ENCODE measurements at regions not wholly inside any gene's neighbourhood (a gene's known extent, or its start where the extent isn't known, plus 50 kb on each side); places are given as distances from the start of the nearest gene placed in this dataset.

DNA sequence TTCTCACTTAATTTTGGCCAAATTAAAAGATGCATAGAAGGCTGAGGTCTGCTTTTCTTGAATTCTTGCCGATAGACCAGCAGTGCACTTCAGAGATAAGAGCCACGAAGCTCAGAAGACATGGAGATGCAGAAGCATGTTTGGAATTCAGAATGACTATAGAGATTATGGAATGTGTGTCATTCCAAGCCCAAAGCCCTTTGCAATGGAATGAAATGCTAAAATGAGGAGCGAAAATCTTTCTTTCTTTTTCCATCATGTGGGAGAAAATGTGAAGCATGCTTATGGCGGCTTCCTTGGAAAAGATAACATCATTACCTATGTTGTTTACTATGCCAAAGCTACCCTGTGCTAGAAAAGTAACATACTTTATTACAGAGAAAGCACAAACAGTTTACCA, 257.0 kb upstream of the RNF32 start:
- TF ChIP-seq, protein P1, sequence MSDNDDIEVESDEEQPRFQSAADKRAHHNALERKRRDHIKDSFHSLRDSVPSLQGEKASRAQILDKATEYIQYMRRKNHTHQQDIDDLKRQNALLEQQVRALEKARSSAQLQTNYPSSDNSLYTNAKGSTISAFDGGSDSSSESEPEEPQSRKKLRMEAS (IDR thresholded peaks at IDR 0.05), result no peak
- TF ChIP-seq CEBPB (IDR thresholded peaks at IDR 0.05), result no peak
- no peak for TF ChIP-seq FOXM1 (IDR thresholded peaks at IDR 0.05; ENCODE audit: borderline replicate concordance, low read depth)
- no peak for TF ChIP-seq TEAD4 (IDR thresholded peaks at IDR 0.05)
- TF ChIP-seq, protein P2, sequence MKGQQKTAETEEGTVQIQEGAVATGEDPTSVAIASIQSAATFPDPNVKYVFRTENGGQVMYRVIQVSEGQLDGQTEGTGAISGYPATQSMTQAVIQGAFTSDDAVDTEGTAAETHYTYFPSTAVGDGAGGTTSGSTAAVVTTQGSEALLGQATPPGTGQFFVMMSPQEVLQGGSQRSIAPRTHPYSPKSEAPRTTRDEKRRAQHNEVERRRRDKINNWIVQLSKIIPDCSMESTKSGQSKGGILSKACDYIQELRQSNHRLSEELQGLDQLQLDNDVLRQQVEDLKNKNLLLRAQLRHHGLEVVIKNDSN (IDR thresholded peaks at IDR 0.05), result no peak
- TF ChIP-seq TAF1 (IDR thresholded peaks at IDR 0.05; ENCODE audit: low read depth), result no peak

DNA sequence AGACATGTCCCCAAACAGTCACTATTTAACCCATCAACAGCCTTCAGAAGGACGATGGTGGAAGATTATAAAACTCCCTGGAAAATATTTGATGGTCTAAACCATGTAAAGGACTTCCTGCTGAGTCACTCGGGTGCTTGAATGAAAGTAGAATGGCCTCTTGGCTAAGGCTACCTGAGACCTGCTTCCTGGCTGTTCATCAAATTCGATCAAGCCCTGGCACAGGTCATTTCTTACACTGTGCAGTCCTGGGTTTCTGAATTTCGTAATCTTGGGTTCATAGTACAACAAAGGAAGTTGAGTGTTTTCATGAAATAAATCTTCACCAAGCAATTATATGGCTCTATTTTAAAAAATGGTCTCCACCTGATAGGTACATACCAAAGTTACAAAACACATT, 260.3 kb upstream of the RNF32 start:
- no peak for TF ChIP-seq CEBPB (IDR thresholded peaks at IDR 0.05)
- no peak for TF ChIP-seq EGR1 (IDR thresholded peaks at IDR 0.05)
- TF ChIP-seq, protein P1 (IDR thresholded peaks at IDR 0.05), result no peak
- TF ChIP-seq TEAD4 (IDR thresholded peaks at IDR 0.05), result no peak
- no peak for TF ChIP-seq NFIC (IDR thresholded peaks at IDR 0.05)
- TF ChIP-seq, protein P2 (IDR thresholded peaks at IDR 0.05), result no peak

DNA sequence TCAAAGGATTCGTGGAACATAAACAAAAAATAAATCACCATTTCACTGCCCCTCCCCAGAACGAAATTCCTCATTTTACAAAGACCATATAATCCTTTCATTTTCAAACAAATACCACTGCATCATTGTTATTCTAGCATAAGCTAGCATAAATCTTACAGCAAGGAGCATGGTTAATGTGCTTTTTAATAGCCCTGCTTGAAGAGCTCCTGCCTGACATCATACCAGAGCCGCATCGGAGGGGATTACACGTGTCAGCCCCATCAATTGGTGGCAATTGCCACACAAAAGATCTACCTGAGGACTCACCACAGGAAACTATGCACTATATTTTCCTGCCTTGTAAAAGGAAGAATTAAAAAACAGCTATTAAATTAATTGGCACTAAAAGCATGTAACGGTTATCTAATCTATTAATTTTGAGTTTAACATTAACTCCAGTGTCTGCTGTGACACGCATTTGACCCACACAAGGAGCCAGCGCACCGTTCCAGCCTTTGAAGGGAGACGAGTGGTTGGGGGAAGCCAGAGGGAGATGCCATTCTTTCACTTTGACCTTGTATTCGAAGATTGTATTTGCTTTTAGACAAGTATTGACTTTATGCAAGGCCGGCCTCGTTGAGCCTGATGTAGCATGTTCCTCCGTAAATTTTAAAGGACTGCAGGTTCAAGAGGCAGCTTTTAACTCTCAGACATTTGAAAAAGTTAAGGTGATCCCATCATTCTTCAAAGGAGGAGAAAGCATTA, 261.1 kb upstream of the RNF32 start:
- no peak for TF ChIP-seq FOXM1 (IDR thresholded peaks at IDR 0.05; ENCODE audit: borderline replicate concordance, low read depth)
- TF ChIP-seq, protein P3, sequence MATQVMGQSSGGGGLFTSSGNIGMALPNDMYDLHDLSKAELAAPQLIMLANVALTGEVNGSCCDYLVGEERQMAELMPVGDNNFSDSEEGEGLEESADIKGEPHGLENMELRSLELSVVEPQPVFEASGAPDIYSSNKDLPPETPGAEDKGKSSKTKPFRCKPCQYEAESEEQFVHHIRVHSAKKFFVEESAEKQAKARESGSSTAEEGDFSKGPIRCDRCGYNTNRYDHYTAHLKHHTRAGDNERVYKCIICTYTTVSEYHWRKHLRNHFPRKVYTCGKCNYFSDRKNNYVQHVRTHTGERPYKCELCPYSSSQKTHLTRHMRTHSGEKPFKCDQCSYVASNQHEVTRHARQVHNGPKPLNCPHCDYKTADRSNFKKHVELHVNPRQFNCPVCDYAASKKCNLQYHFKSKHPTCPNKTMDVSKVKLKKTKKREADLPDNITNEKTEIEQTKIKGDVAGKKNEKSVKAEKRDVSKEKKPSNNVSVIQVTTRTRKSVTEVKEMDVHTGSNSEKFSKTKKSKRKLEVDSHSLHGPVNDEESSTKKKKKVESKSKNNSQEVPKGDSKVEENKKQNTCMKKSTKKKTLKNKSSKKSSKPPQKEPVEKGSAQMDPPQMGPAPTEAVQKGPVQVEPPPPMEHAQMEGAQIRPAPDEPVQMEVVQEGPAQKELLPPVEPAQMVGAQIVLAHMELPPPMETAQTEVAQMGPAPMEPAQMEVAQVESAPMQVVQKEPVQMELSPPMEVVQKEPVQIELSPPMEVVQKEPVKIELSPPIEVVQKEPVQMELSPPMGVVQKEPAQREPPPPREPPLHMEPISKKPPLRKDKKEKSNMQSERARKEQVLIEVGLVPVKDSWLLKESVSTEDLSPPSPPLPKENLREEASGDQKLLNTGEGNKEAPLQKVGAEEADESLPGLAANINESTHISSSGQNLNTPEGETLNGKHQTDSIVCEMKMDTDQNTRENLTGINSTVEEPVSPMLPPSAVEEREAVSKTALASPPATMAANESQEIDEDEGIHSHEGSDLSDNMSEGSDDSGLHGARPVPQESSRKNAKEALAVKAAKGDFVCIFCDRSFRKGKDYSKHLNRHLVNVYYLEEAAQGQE (IDR thresholded peaks at IDR 0.05; ENCODE audit: low read depth), result no peak

DNA sequence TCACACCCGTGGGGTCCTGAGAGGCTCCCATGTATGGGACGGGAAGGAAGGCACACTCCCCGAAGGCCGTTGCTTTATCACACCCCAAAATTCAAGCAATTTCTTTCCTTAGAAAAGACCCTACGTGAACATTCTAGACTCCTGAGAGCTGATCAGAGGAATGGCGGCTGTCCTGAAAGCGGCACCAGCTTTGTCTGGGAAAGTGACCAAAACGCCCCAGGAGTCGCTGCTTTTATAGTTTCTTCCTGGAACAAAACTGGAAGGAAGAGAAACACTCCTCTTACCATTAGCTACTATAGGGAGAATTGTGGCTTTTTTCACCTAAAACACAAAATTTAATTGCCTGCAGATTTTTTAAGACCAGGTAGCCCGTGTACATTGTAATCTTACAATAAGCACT, 261.8 kb upstream of the RNF32 start:
- TF ChIP-seq ZBTB7A (IDR thresholded peaks at IDR 0.05; ENCODE audit: low read depth), result no peak
- TF ChIP-seq, protein P1 (IDR thresholded peaks at IDR 0.05), result no peak
- TF ChIP-seq YY1 (IDR thresholded peaks at IDR 0.05; ENCODE audit: low read depth), result no peak
- no peak for TF ChIP-seq CEBPB (IDR thresholded peaks at IDR 0.05)
- TF ChIP-seq, protein P2 (IDR thresholded peaks at IDR 0.05), result no peak
- TF ChIP-seq EGR1 (IDR thresholded peaks at IDR 0.05), result no peak
- no peak for TF ChIP-seq NFIC (IDR thresholded peaks at IDR 0.05)
- TF ChIP-seq FOXM1 (IDR thresholded peaks at IDR 0.05; ENCODE audit: borderline replicate concordance, low read depth), result no peak

DNA sequence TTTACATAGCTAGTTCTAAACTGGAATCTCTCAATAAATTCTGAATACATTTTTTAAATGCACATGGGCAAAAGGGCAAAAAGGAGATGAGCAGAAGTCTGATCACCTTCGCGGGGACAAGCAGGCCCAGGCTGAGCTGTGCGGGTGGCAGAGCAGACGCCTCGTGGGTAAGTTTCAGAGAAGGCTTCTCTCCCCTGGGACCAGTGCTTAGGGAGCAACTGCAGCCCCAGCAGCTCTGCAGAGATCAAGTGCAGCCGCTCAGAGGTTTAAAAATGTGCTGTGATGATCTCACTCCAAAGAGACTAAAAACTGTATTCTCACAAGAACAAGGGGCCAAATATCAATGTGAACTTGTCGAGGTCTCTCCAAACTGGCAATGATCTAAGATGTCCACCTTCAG, 264.3 kb upstream of the RNF32 start:
- TF ChIP-seq, protein P1 (IDR thresholded peaks at IDR 0.05), result no peak
- TF ChIP-seq TEAD4 (IDR thresholded peaks at IDR 0.05), result no peak
- no peak for TF ChIP-seq EP300 (IDR thresholded peaks at IDR 0.05; ENCODE audit: borderline replicate concordance)
- TF ChIP-seq YY1 (IDR thresholded peaks at IDR 0.05; ENCODE audit: low read depth), result no peak
- TF ChIP-seq, protein P3 (IDR thresholded peaks at IDR 0.05; ENCODE audit: low read depth), result no peak
- no peak for TF ChIP-seq FOXM1 (IDR thresholded peaks at IDR 0.05; ENCODE audit: borderline replicate concordance, low read depth)

DNA sequence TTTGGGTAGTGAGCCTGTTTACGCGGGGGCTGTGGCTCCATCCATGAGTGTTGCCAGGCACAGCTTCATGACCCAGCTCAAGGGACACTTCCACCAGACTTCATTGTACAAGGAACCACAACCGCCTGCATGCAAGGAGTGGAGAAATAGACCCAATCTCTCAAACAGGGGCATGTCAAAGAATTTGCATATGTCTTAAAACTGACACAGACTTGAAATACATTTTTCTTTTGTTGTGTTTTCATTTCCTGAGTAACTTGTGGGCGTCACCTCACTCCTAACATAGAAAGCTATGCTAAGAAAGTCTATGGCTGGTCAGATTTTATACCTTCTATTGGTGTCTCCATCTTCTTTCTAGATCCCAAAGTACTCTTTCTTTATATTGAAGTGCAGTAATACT, 266.2 kb upstream of the RNF32 start:
- TF ChIP-seq, protein P2 (IDR thresholded peaks at IDR 0.05), result no peak
- TF ChIP-seq, protein P1 (IDR thresholded peaks at IDR 0.05), result no peak
- TF ChIP-seq TEAD4 (IDR thresholded peaks at IDR 0.05) (no peak), CREB1 (IDR thresholded peaks at IDR 0.05; ENCODE audit: low read depth) (no peak), EGR1 (IDR thresholded peaks at IDR 0.05) (no peak), NFIC (IDR thresholded peaks at IDR 0.05) (no peak), EP300 (IDR thresholded peaks at IDR 0.05; ENCODE audit: borderline replicate concordance) (no peak), CEBPB (IDR thresholded peaks at IDR 0.05) (no peak), RAD21 (IDR thresholded peaks at IDR 0.05; ENCODE audit: low read depth) (no peak), YY1 (IDR thresholded peaks at IDR 0.05; ENCODE audit: low read depth) (no peak), ZBTB7A (IDR thresholded peaks at IDR 0.05; ENCODE audit: low read depth) (no peak), FOXM1 (IDR thresholded peaks at IDR 0.05; ENCODE audit: borderline replicate concordance, low read depth) (no peak), TCF12 (IDR thresholded peaks at IDR 0.05; ENCODE audit: low read depth) (no peak), TAF1 (IDR thresholded peaks at IDR 0.05; ENCODE audit: low read depth) (no peak)
- TF ChIP-seq, protein P3 (IDR thresholded peaks at IDR 0.05; ENCODE audit: low read depth), result no peak

Data from Ishikawa (cell line).